H1 (cell line): ENCODE measurements at regions not wholly inside any gene's neighbourhood (a gene's known extent, or its start where the extent isn't known, plus 50 kb on each side); places are given as distances from the start of the nearest gene placed in this dataset.

Experiments
- CTCF ChIA-PET: fragments of 300-600 bp; sonication (Branson Sonifier 250); formaldehyde crosslinking; loops from one replicate; lab custom pipeline; 2021; ENCODE audit not compliant: partially characterized antibody; lab: Charles Lee
- POLR2A ChIA-PET: fragments of 300-600 bp; sonication (Branson Sonifier 250); formaldehyde crosslinking; loops from one replicate; lab custom pipeline; 2021; ENCODE audit warnings: inconsistent platforms; ENCODE audit not compliant: partially characterized antibody; lab: Charles Lee
- DNase-seq, 2 experiments: peaks; one replicate each; pipeline versions ENCODE4 v3.0.0 to v3.0.0-alpha.2; 2010 to 2022; ENCODE audit warnings: low spot score in 2 of 2, low read depth in 1 of 2, mixed read lengths in 1 of 2
- FAIRE-seq: peaks from 2 replicates; lab custom pipeline; 2011; peaks lifted over from hg19 to GRCh38; lab: Jason Lieb, UNC
- H2AFZ ChIP-seq: 2 replicates; pipeline ENCODE4 v1.8.1; 2012; ENCODE audit warnings: low read length, inconsistent platforms
- H2AK5ac ChIP-seq: 2 replicates; pipeline ENCODE4 v1.6.1; 2013; ENCODE audit warnings: low read depth, low read length
- H2BK120ac ChIP-seq: replicated peaks from 2 replicates; pipeline ENCODE3; 2013; ENCODE audit warnings: low read depth, low read length, inconsistent platforms
- H2BK12ac ChIP-seq: 2 replicates; pipeline ENCODE4 v1.6.1; 2013; ENCODE audit warnings: low read depth, low read length
- H2BK15ac ChIP-seq: 2 replicates; pipeline ENCODE4 v1.6.1; 2013; ENCODE audit warnings: low read length
- H2BK20ac ChIP-seq: 2 replicates; pipeline ENCODE4 v1.6.1; 2013; ENCODE audit warnings: low read length
- H2BK5ac ChIP-seq: 2 replicates; pipeline ENCODE4 v1.6.1; 2013; ENCODE audit warnings: low read depth, low read length
- H3K14ac ChIP-seq: 2 replicates; pipeline ENCODE4 v1.6.1; 2013; ENCODE audit warnings: inconsistent platforms; ENCODE audit not compliant: insufficient read length
- H3K18ac ChIP-seq: 2 replicates; pipeline ENCODE4 v1.6.1; 2013; ENCODE audit warnings: low read length; ENCODE audit errors: extremely low read depth
- H3K23ac ChIP-seq: 2 replicates; pipeline ENCODE4 v1.6.1; 2013; ENCODE audit warnings: inconsistent platforms; ENCODE audit not compliant: insufficient read length
- H3K23me2 ChIP-seq: 2 replicates; pipeline ENCODE4 v1.6.1; 2013; ENCODE audit warnings: low read depth, low read length
- H3K27ac ChIP-seq: 2 replicates; pipeline ENCODE4 v1.6.1; 2011; ENCODE audit warnings: low read depth, low read length, inconsistent platforms
- H3K27me3 ChIP-seq, 4 experiments: replicated peaks in 1 of 4; 1 replicate in 1 of 4; 2 replicates in 3 of 4; pipeline versions ENCODE4 v1.6.1 to v1.8.1; 2011 to 2013; ENCODE audit warnings: low read length in 3 of 4, mild to moderate bottlenecking in 3 of 4, inconsistent platforms in 2 of 4, mixed read lengths in 2 of 4, moderate library complexity in 1 of 4; ENCODE audit not compliant: control insufficient read depth in 3 of 4, insufficient read depth in 3 of 4; ENCODE audit errors: extremely low read depth in 1 of 4
- H3K36me3 ChIP-seq, 4 experiments: 2 replicates each; pipeline versions ENCODE4 v1.6.1 to v1.8.1; 2011 to 2013; ENCODE audit warnings: mild to moderate bottlenecking in 4 of 4, low read length in 3 of 4, moderate library complexity in 2 of 4, control low read depth in 1 of 4, inconsistent platforms in 1 of 4; ENCODE audit not compliant: insufficient read depth in 4 of 4, control insufficient read depth in 2 of 4
- H3K4ac ChIP-seq: replicated peaks from 2 replicates; pipeline ENCODE3; 2013; ENCODE audit warnings: low read length, low read depth, mixed read lengths, inconsistent platforms; ENCODE audit not compliant: insufficient read length
- H3K4me1 ChIP-seq, 4 experiments: replicated peaks in 1 of 4; 1 replicate in 1 of 4; 2 replicates in 3 of 4; pipeline versions ENCODE4 v1.6.1 to v1.8.1; 2011 to 2013; ENCODE audit warnings: low read length in 3 of 4, inconsistent platforms in 2 of 4, mixed read lengths in 1 of 4; ENCODE audit not compliant: insufficient read depth in 4 of 4, control insufficient read depth in 3 of 4
- H3K4me2 ChIP-seq, 2 experiments: 2 replicates each; pipeline versions ENCODE4 v1.6.1 to v1.8.1; 2011 to 2013; ENCODE audit warnings: low read depth in 2 of 2, low read length in 2 of 2, control low read depth in 1 of 2, inconsistent platforms in 1 of 2, mild to moderate bottlenecking in 1 of 2; ENCODE audit not compliant: insufficient read depth in 1 of 2
- H3K4me3 ChIP-seq, 4 experiments: fragments of 200-600, 300-600 bp in 1 of 4; sonication (generic), shearing (Covaris generic), sonication (Bioruptor Twin) in 1 of 4; 2 replicates each; pipeline versions ENCODE4 v1.5.1 to v1.8.1; 2011 to 2016; ENCODE audit warnings: low read length in 4 of 4, low read depth in 3 of 4, control low read depth in 2 of 4, inconsistent platforms in 2 of 4, mild to moderate bottlenecking in 2 of 4, mixed read lengths in 1 of 4, moderate library complexity in 1 of 4; ENCODE audit not compliant: insufficient read depth in 2 of 4; ENCODE audit errors: extremely low read depth in 1 of 4
- H3K56ac ChIP-seq: replicated peaks from 2 replicates; pipeline ENCODE3; 2013; ENCODE audit warnings: low read depth, mild to moderate bottlenecking, mixed read lengths, low read length, inconsistent platforms; ENCODE audit not compliant: insufficient read length
- H3K79me1 ChIP-seq: 2 replicates; pipeline ENCODE4 v1.6.1; 2013; ENCODE audit warnings: low read depth, low read length, control low read depth
- H3K79me2 ChIP-seq, 2 experiments: 2 replicates each; pipeline versions ENCODE4 v1.6.1 to v1.8.1; 2012 to 2013; ENCODE audit warnings: low read length in 2 of 2, mild to moderate bottlenecking in 2 of 2, inconsistent platforms in 1 of 2; ENCODE audit not compliant: insufficient read depth in 2 of 2, control insufficient read depth in 1 of 2
- H3K9ac ChIP-seq, 4 experiments: replicated peaks in 1 of 4; 1 replicate in 1 of 4; 2 replicates in 3 of 4; pipeline versions ENCODE4 v1.6.1 to v1.8.1; 2011 to 2013; ENCODE audit warnings: low read depth in 3 of 4, low read length in 3 of 4, control low read depth in 2 of 4, mild to moderate bottlenecking in 2 of 4, moderate library complexity in 2 of 4, inconsistent platforms in 1 of 4; ENCODE audit errors: extremely low read depth in 1 of 4
- H3K9me3 ChIP-seq, 2 experiments: 2 replicates each; pipeline versions ENCODE4 v1.6.1 to v1.8.1; 2012 to 2013; ENCODE audit warnings: mild to moderate bottlenecking in 2 of 2, moderate library complexity in 2 of 2, control low read depth in 1 of 2, inconsistent platforms in 1 of 2, low read depth in 1 of 2, low read length in 1 of 2, mixed read lengths in 1 of 2; ENCODE audit not compliant: insufficient read depth in 2 of 2
- H4K20me1 ChIP-seq, 2 experiments: replicated peaks in 1 of 2; 2 replicates each; pipeline versions ENCODE3 to v1.8.1; 2011 to 2013; ENCODE audit warnings: inconsistent platforms in 2 of 2, low read length in 2 of 2, mild to moderate bottlenecking in 1 of 2; ENCODE audit not compliant: insufficient read depth in 2 of 2, control insufficient read depth in 1 of 2
- H4K5ac ChIP-seq: 2 replicates; pipeline ENCODE4 v1.6.1; 2013; ENCODE audit warnings: low read length, low read depth, mixed read lengths, inconsistent platforms; ENCODE audit not compliant: insufficient read length
- H4K8ac ChIP-seq: 2 replicates; pipeline ENCODE4 v1.8.0; 2013; ENCODE audit warnings: mild to moderate bottlenecking, moderate library complexity, low read length, inconsistent platforms; ENCODE audit not compliant: insufficient read depth; ENCODE audit errors: extremely low read depth
- H4K91ac ChIP-seq: replicated peaks from 2 replicates; pipeline ENCODE3; 2013; ENCODE audit warnings: low read length, mixed read lengths, inconsistent platforms; ENCODE audit not compliant: insufficient read length
- BRCA1 ChIP-seq: IDR thresholded peaks from 2 replicates; pipeline ENCODE4 v1.6.1; 2012; ENCODE audit warnings: low read depth, low read length, improper control_type of control experiment
- CHD2 ChIP-seq: IDR thresholded peaks from 2 replicates; pipeline ENCODE4 v1.6.1; 2012; ENCODE audit warnings: low read length, improper control_type of control experiment
- E2F6 ChIP-seq: IDR thresholded peaks from 2 replicates; pipeline ENCODE4 v1.6.1; 2012; ENCODE audit warnings: inconsistent platforms
- FOSL1 ChIP-seq: IDR thresholded peaks from 2 replicates; pipeline ENCODE4 v1.6.1; 2011; ENCODE audit warnings: mild to moderate bottlenecking, low read depth, low read length, moderate library complexity; ENCODE audit not compliant: insufficient read depth
- JUND ChIP-seq: IDR thresholded peaks from 2 replicates; pipeline ENCODE4 v1.6.1; 2011; ENCODE audit warnings: mild to moderate bottlenecking, improper control_type of control experiment, low read length
- MAFK ChIP-seq: IDR thresholded peaks from 2 replicates; pipeline ENCODE4 v1.6.1; 2012; ENCODE audit warnings: low read depth, mild to moderate bottlenecking, improper control_type of control experiment, low read length
- POLR2A ChIP-seq, 2 experiments: IDR thresholded peaks; 1 replicate in 1 of 2; 2 replicates in 1 of 2; pipeline ENCODE4 v1.6.1; 2011; ENCODE audit warnings: low read depth in 2 of 2, low read length in 2 of 2, mild to moderate bottlenecking in 2 of 2; ENCODE audit errors: control extremely low read depth in 1 of 2
- SRF ChIP-seq: IDR thresholded peaks from 2 replicates; pipeline ENCODE4 v1.6.1; 2011; ENCODE audit warnings: mild to moderate bottlenecking, low read depth, low read length, moderate library complexity
- SUZ12 ChIP-seq: fragments of 200-600 bp; sonication (generic); IDR thresholded peaks from 2 replicates; pipeline ENCODE4 v1.6.1; 2012; ENCODE audit warnings: mild to moderate bottlenecking, inconsistent platforms, low read length, moderate library complexity, mixed read lengths
- TCF12 ChIP-seq: IDR thresholded peaks from 2 replicates; pipeline ENCODE4 v1.6.1; 2011; ENCODE audit warnings: low read depth, mild to moderate bottlenecking, low read length
- WGBS, 2 experiments: shearing (Covaris generic) in 1 of 2; methylation state at CpG; one replicate each; pipeline versions ENCODE4 v1.1.6 to v1.1.7; 2013 to 2015; ENCODE audit warnings: low lambda C conversion rate in 2 of 2, mixed read lengths in 2 of 2, inconsistent platforms in 1 of 2, low coverage in 1 of 2, missing lambda C conversion rate in 1 of 2; ENCODE audit not compliant: insufficient replicate concordance in 2 of 2, insufficient coverage in 1 of 2, insufficient read length in 1 of 2; ENCODE audit errors: extremely low coverage in 1 of 2, missing lambda C conversion rate in 1 of 2; 5-methylcytosine and 5-hydroxymethylcytosine counted together

- Histone ChIP-seq H4K8ac (no peak overlapping the region), H2AFZ (no peak overlapping the region), H3K4me1 (no peaks in the 10 kb centered on the region), H3K4ac (no peak overlapping the region), H3K9ac (no peak overlapping the region), H3K4me2 (no peak overlapping the region), H3K23me2 (no peaks in the 10 kb centered on the region), H2BK120ac (no peak overlapping the region), H3K36me3 (no peaks in the 10 kb centered on the region), H4K91ac (no peak overlapping the region), H4K20me1 (no peaks in the 10 kb centered on the region), H3K27me3 (no peaks in the 10 kb centered on the region), H3K27ac (no peak overlapping the region), H3K9me3 (peaks cover 44 to 51% of the 10 kb centered on the region in 2 experiments), H3K56ac (no peak overlapping the region), H2BK15ac (no peak overlapping the region), H2AK5ac (no peak overlapping the region), H3K4me3 (no peak overlapping the region), H3K23ac (no peak overlapping the region), H3K18ac (no peak overlapping the region), H2BK5ac (no peak overlapping the region), H3K79me2 (no peaks in the 10 kb centered on the region), H2BK20ac (no peak overlapping the region), H4K5ac (no peak overlapping the region), H3K79me1 (no peaks in the 10 kb centered on the region), H3K14ac (no peak overlapping the region), H2BK12ac (no peak overlapping the region)
- ChIA-PET POLR2A (no interaction called here), CTCF (no interaction called here)
- DNase-seq (no peak), FAIRE-seq (no peak)
- TF ChIP-seq SUZ12 (no peak), MAFK (no peak), CHD2 (no peak), JUND (no peak), E2F6 (no peak), SRF (no peak), BRCA1 (no peak), FOSL1 (no peak), TCF12 (no peak), POLR2A (IDR thresholded peaks at IDR 0.05; ENCODE audit: control extremely low read depth in 1 of 2, low read depth in 2 of 2, low read length in 2 of 2) (no peak)
- WGBS, 2 experiments: 78% methylated on average over 4 of the region's 4 CpGs; no CpG with 5 or more reads in 1 of the 2 experiments
These were observed 423.6 kb upstream of the LCORL start for GRCh38 chr4:18445110-18445509.
